GM12878 (cell line): ENCODE measurements at regions not wholly inside any gene's neighbourhood (a gene's known extent, or its start where the extent isn't known, plus 50 kb on each side); places are given as distances from the start of the nearest gene placed in this dataset.

Experiments used
- ATAC-seq: fragments of 200-7000 bp; cut with Tn5 transposase; 3 replicates; pipeline ENCODE4 v1.9.1; 2020; ENCODE audit warnings: mild to moderate bottlenecking, moderate library complexity
- BruUV-seq: library from RNA; stranded (reverse); fragments of 400-500 nt; replicated peaks from 2 replicates; lab custom pipeline; 2021; lab: Mats Ljungman, UMichigan
- CTCF ChIA-PET: fragments of 300-600 bp; sonication (Branson Sonifier 250); formaldehyde crosslinking; extraction: SDS; loops from one replicate; lab custom pipeline; 2021; ENCODE audit warnings: inconsistent platforms; lab: Yijun Ruan, JAX
- POLR2A ChIA-PET: fragments of 350-600 bp; formaldehyde crosslinking; extraction: SDS; loops from one replicate; lab custom pipeline; 2021; ENCODE audit warnings: inconsistent platforms; lab: Charles Lee
- RAD21 ChIA-PET: fragments of 300-600 bp; sonication (Branson Sonifier 250); formaldehyde crosslinking; loops from one replicate; lab custom pipeline; 2023; ENCODE audit warnings: antibody characterized with exemption; ENCODE audit not compliant: unreplicated experiment; lab: Charles Lee
- SMC1A ChIA-PET: fragments of 300-600 bp; sonication (Branson Sonifier 250); formaldehyde crosslinking; loops from one replicate; lab custom pipeline; 2023; ENCODE audit not compliant: unreplicated experiment, uncharacterized antibody; lab: Charles Lee
- DNase-seq: peaks from one replicate; pipeline ENCODE4 v3.0.0-alpha.2; 2011; ENCODE audit warnings: low read depth, low spot score
- FAIRE-seq: peaks from 3 replicates; lab custom pipeline; 2011; peaks lifted over from hg19 to GRCh38; lab: Jason Lieb, UNC
- H2AFZ ChIP-seq: 2 replicates; pipeline ENCODE4 v1.6.0; 2011; ENCODE audit warnings: low read depth, low read length, control low read depth; ENCODE audit not compliant: control insufficient read depth
- H3K27ac ChIP-seq: 2 replicates; pipeline ENCODE4 v1.5.1; 2011; ENCODE audit warnings: control low read depth; ENCODE audit not compliant: control insufficient read depth, insufficient read depth
- H3K27me3 ChIP-seq, 2 experiments: replicated peaks in 1 of 2; 2 replicates each; pipeline versions ENCODE4 v1.6.0 to v1.6.1; 2011; ENCODE audit warnings: low read length in 1 of 2; ENCODE audit not compliant: control insufficient read depth in 2 of 2, insufficient read depth in 2 of 2
- H3K36me3 ChIP-seq, 2 experiments: 2 replicates each; pipeline ENCODE4 v1.5.1; 2011; ENCODE audit warnings: low read length in 1 of 2; ENCODE audit not compliant: control insufficient read depth in 2 of 2, insufficient read depth in 2 of 2
- H3K4me1 ChIP-seq: 2 replicates; pipeline ENCODE4 v1.6.1; 2011; ENCODE audit warnings: mild to moderate bottlenecking, low read length, moderate library complexity, mixed read lengths; ENCODE audit not compliant: control insufficient read depth, insufficient read depth
- H3K4me2 ChIP-seq: 2 replicates; pipeline ENCODE4 v1.6.0; 2011; ENCODE audit warnings: control low read depth; ENCODE audit not compliant: control insufficient read depth, insufficient read depth
- H3K4me3 ChIP-seq: fragments of 200-600 bp; sonication (generic); 2 replicates; pipeline ENCODE4 v1.5.1; 2016
- H3K79me2 ChIP-seq: 2 replicates; pipeline ENCODE4 v1.6.0; 2011; ENCODE audit warnings: low read length; ENCODE audit not compliant: control insufficient read depth, insufficient read depth
- H3K9ac ChIP-seq: 2 replicates; pipeline ENCODE4 v1.8.0; 2011; ENCODE audit warnings: low read length, control low read depth, mixed read lengths; ENCODE audit not compliant: control insufficient read depth, insufficient read depth
- H3K9me3 ChIP-seq: replicated peaks from 3 replicates; pipeline ENCODE4 v1.5.1; 2011; ENCODE audit warnings: mild to moderate bottlenecking, low read length; ENCODE audit not compliant: control insufficient read depth, insufficient read depth
- H4K20me1 ChIP-seq: 2 replicates; pipeline ENCODE4 v1.6.0; 2011; ENCODE audit not compliant: control insufficient read depth, insufficient read depth
- CEBPB ChIP-seq, 2 experiments: fragments of 150-350 bp in 1 of 2; IDR thresholded peaks; 2 replicates each; pipeline ENCODE4 v1.6.1; 2012 to 2014; ENCODE audit warnings: low read depth in 2 of 2, low read length in 2 of 2, borderline replicate concordance in 1 of 2, inconsistent platforms in 1 of 2
- ETV6 ChIP-seq, 2 experiments: fragments of 450-650 bp in 1 of 2; IDR thresholded peaks in 1 of 2; conservative IDR thresholded peaks in 1 of 2; 2 replicates each; pipeline ENCODE4 v1.6.1; 2014; ENCODE audit warnings: antibody characterized with exemption in 1 of 2, borderline replicate concordance in 1 of 2, low read depth in 1 of 2, mild to moderate bottlenecking in 1 of 2, moderate library complexity in 1 of 2
- HCFC1 ChIP-seq: fragments of 150-350 bp; IDR thresholded peaks from 2 replicates; pipeline ENCODE4 v1.6.1; 2014; ENCODE audit warnings: low read length
- HDAC2 ChIP-seq: fragments of 200-600 bp; sonication (generic); IDR thresholded peaks from 2 replicates; pipeline ENCODE4 v1.6.1; 2017
- PAX5 ChIP-seq: IDR thresholded peaks from 2 replicates; pipeline ENCODE4 v1.6.1; 2011; ENCODE audit warnings: low read depth, low read length, borderline replicate concordance
- POU2F2 ChIP-seq: IDR thresholded peaks from 3 replicates; pipeline ENCODE4 v1.6.1; 2011; ENCODE audit warnings: low read depth, mild to moderate bottlenecking, low read length, borderline replicate concordance
- RELB ChIP-seq: fragments of 450-650 bp; IDR thresholded peaks from 2 replicates; pipeline ENCODE4 v1.6.1; 2017; ENCODE audit warnings: low read depth, mild to moderate bottlenecking, moderate library complexity
- SIN3A ChIP-seq: IDR thresholded peaks from 2 replicates; pipeline ENCODE4 v1.6.1; 2012; ENCODE audit warnings: low read depth, low read length, improper control_type of control experiment
- SREBF1 ChIP-seq: IDR thresholded peaks from 2 replicates; pipeline ENCODE4 v1.6.1; 2012; ENCODE audit warnings: mild to moderate bottlenecking, low read length
- TAF1 ChIP-seq: IDR thresholded peaks from 2 replicates; pipeline ENCODE4 v1.6.1; 2011; ENCODE audit warnings: mild to moderate bottlenecking, low read depth, low read length, borderline replicate concordance
- ZNF207 ChIP-seq: fragments of 450-650 bp; IDR thresholded peaks from 2 replicates; pipeline ENCODE4 v1.6.1; 2014; ENCODE audit warnings: antibody characterized with exemption, mild to moderate bottlenecking, borderline replicate concordance
- ZSCAN29 ChIP-seq: fragments of 450-650 bp; IDR thresholded peaks from 2 replicates; pipeline ENCODE4 v1.6.1; 2017; ENCODE audit warnings: mild to moderate bottlenecking, moderate library complexity
- WGBS: methylation state at CpG from one replicate; pipeline ENCODE4 v1.1.6; 2016; ENCODE audit warnings: low lambda C conversion rate; ENCODE audit not compliant: insufficient replicate concordance, insufficient coverage; ENCODE audit errors: missing lambda C conversion rate; 5-methylcytosine and 5-hydroxymethylcytosine counted together
- in situ Hi-C: fragments of 300-500 bp; cut with MboI; formaldehyde crosslinking; loops from 9 replicates; pipeline ENCODE4 v1.14.3; 2018; ENCODE audit warnings: mixed read lengths
- intact Hi-C: fragments of 100-400 bp; cut with micrococcal nuclease; formaldehyde crosslinking; loops from one replicate; pipeline ENCODE4 v1.14.2; 2022; ENCODE audit not compliant: unreplicated experiment
- TF ChIP-seq, protein P1 (sequence below): fragments of 450-650 bp; IDR thresholded peaks from 2 replicates; pipeline ENCODE4 v1.6.1; 2017; ENCODE audit warnings: mild to moderate bottlenecking, moderate library complexity
- TF ChIP-seq, protein P2 (sequence below): IDR thresholded peaks from 2 replicates; pipeline ENCODE4 v1.6.1; 2012; ENCODE audit warnings: low read depth, low read length, improper control_type of control experiment

DNA sequence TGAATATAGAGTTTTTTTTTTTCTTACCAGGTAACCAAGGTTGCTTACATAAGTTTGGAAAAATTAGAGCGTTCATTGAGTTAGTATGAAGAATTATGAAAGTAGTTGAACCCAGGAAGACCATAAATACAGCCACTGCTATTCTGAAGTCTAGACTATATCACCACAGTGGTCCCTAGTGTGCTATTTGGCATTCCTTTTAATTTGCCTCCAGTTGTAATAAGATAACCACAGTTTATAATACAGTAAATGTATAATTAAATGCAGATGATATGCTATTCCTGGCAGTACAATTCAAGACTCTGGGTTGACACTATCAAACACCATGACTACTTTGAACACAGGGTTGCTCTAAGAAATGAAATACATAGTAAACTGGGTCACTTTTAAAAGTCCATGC, 270.5 kb downstream of the BRINP2 start (continued):
- TF ChIP-seq, protein P1, sequence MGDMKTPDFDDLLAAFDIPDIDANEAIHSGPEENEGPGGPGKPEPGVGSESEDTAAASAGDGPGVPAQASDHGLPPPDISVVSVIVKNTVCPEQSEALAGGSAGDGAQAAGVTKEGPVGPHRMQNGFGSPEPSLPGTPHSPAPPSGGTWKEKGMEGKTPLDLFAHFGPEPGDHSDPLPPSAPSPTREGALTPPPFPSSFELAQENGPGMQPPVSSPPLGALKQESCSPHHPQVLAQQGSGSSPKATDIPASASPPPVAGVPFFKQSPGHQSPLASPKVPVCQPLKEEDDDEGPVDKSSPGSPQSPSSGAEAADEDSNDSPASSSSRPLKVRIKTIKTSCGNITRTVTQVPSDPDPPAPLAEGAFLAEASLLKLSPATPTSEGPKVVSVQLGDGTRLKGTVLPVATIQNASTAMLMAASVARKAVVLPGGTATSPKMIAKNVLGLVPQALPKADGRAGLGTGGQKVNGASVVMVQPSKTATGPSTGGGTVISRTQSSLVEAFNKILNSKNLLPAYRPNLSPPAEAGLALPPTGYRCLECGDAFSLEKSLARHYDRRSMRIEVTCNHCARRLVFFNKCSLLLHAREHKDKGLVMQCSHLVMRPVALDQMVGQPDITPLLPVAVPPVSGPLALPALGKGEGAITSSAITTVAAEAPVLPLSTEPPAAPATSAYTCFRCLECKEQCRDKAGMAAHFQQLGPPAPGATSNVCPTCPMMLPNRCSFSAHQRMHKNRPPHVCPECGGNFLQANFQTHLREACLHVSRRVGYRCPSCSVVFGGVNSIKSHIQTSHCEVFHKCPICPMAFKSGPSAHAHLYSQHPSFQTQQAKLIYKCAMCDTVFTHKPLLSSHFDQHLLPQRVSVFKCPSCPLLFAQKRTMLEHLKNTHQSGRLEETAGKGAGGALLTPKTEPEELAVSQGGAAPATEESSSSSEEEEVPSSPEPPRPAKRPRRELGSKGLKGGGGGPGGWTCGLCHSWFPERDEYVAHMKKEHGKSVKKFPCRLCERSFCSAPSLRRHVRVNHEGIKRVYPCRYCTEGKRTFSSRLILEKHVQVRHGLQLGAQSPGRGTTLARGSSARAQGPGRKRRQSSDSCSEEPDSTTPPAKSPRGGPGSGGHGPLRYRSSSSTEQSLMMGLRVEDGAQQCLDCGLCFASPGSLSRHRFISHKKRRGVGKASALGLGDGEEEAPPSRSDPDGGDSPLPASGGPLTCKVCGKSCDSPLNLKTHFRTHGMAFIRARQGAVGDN: no peak
- no peak for TF ChIP-seq SIN3A
- TF ChIP-seq ZSCAN29: no peak
- TF ChIP-seq HCFC1: no peak
- TF ChIP-seq PAX5: no peak
- TF ChIP-seq, all 136 proteins: peak for 0

- BruUV-seq: no TSS peak
- Histone ChIP-seq H3K4me1 (no peaks in the 10 kb centered on the region), H3K27me3 (no peaks in the 10 kb centered on the region), H3K27ac (no peak overlapping the region), H3K36me3 (no peaks in the 10 kb centered on the region), H3K79me2 (no peaks in the 10 kb centered on the region), H2AFZ (no peak overlapping the region), H3K9me3 (no peaks in the 10 kb centered on the region), H3K9ac (no peak overlapping the region), H3K4me3 (no peak overlapping the region), H3K4me2 (no peak overlapping the region), H4K20me1 (no peaks in the 10 kb centered on the region)
- intact Hi-C loops (no loop called here), in situ Hi-C loops (no loop called here)
- ChIA-PET SMC1A (interaction anchor here (1.5 kb wide), 1 partner anchor 10 kb away, joined by 3 read pairs; no protein-coding TSS in a partner anchor), CTCF (interaction anchor here (1.6 kb wide), 1 partner anchor 9 kb away, joined by 3 read pairs; no protein-coding TSS in a partner anchor), RAD21 (no interaction called here), POLR2A (no interaction called here)
- no peak for FAIRE-seq
- WGBS: 16% methylated on average over 4 of the region's 4 CpGs
- DNase-seq: no peak
- ATAC-seq: no peak
- TF ChIP-seq ETV6 (conservative IDR thresholded peaks at IDR 0.05 in 1 of 2, IDR thresholded peaks at IDR 0.05 in 1 of 2; ENCODE audit: borderline replicate concordance in 1 of 2, low read depth in 1 of 2) (no peak), TAF1 (no peak), RELB (no peak), SREBF1 (no peak), POU2F2 (no peak), ZNF207 (no peak), CEBPB (IDR thresholded peaks at IDR 0.05; ENCODE audit: borderline replicate concordance in 1 of 2, low read depth in 2 of 2, low read length in 2 of 2) (no peak), HDAC2 (no peak)
- TF ChIP-seq, protein P2, sequence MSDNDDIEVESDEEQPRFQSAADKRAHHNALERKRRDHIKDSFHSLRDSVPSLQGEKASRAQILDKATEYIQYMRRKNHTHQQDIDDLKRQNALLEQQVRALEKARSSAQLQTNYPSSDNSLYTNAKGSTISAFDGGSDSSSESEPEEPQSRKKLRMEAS: no peak
Measured at GRCh38 chr1:177440821-177441220, 270.1 kb downstream of the BRINP2 start.
